T1000 (cell line): ENCODE measurements at regions not wholly inside any gene's neighbourhood (a gene's known extent, or its start where the extent isn't known, plus 50 kb on each side); places are given as distances from the start of the nearest gene placed in this dataset.
"Not testable (repeated sequence)": the region's sequence is repeated elsewhere in the genome, so short reads cannot be mapped to it uniquely, and the experiment has no call there.

ENCODE experiments used
- DNase-seq: peaks from one replicate; lab custom pipeline; 2025; ENCODE audit warnings: mixed read lengths; lab: John Stamatoyannopoulos, UW

DNA sequence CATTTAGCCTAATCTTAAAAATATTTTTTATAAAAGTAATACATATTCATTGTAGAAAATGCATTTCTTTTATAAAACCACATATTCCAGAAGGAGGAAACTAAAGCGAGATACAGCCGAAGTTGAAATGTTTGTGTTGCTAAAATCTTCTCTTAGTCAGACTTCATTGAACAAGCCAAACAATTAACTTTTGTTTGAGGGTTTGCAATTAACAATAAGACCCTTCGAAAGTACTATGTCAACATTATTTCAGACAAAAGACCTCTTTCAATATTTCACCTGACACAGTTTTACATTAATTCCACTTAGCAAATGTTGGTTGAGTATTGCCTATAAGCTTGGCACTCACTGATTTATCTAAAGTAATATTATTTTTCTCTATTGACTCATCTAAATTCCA, 354.0 kb upstream of the ADAMTS5 start:
- no peak for DNase-seq

GRCh38 chr21:27317601-27318000, 350.7 kb upstream of the ADAMTS5 start:
- not testable (repeated sequence) for DNase-seq

- DNase-seq, result no peak
Measured at GRCh38 chr21:27315373-27315772, 348.5 kb upstream of the ADAMTS5 start.

GRCh38 chr21:27314131-27314530, 347.2 kb upstream of the ADAMTS5 start:
- DNase-seq, result no peak

- DNase-seq, result no peak
Measured at GRCh38 chr21:27306791-27307775, 340.2 kb upstream of the ADAMTS5 start.

GRCh38 chr21:27306206-27306605, 339.3 kb upstream of the ADAMTS5 start:
- DNase-seq, result no peak

DNA sequence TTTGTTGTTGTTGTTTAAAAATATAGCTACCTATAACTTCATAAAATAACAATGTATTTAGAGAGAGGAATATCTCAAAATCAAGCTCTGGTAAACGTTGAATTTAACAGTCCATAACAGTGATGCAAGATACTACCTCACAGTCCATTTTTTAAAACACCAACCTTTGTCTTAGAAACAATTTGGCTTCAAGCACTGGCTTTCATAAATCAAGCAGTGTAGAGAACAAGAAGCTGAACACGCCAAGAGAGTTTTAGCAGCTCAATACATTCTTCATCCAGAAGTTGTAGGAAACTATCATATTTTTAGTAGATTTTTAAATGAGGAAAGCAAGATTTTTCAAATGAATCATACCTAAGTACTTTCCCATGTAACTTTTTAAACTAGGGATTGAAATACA, 334.3 kb upstream of the ADAMTS5 start:
- no peak for DNase-seq

DNA sequence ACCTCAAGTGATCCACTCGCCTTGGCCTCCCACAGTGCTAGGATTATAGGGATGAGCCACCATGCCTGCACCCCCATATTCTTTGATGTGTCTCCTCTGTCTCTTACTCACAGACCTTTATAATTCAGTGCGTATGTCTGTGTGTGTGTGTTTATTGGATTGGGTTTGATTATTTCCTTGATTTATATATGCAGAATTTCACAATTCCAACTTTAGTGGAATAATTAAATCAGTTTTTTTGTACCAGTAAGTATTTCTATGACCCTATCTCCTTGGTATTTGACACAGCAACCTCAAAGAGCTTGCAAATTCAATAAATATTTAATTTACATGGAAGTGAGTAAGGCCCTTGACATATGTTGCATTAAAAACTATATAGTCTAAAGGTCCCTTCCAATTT, 333.9 kb upstream of the ADAMTS5 start:
- DNase-seq, result no peak

- DNase-seq, result no peak
Measured at GRCh38 chr21:27298465-27298864, 331.6 kb upstream of the ADAMTS5 start.

DNA sequence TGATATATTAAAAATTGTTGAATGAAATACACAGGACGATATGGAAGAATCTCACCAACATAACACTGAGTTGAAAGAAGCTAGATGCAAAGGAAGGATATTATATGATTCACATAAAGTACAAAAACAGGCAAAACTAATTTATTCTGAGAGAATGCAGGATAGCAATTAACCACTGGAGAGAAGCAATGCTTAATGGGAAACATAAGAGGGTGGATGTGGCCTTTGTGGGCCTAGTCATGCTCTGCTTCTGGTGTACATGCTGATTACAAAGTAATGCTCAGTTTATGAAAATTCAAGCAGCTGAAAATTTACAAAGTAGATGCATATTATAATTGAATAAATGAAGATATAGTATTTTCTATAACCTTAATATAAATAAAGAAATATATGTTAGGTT, 326.4 kb upstream of the ADAMTS5 start:
- no peak for DNase-seq

- no peak for DNase-seq
Measured at GRCh38 chr21:27292783-27293182, 325.9 kb upstream of the ADAMTS5 start.

DNA sequence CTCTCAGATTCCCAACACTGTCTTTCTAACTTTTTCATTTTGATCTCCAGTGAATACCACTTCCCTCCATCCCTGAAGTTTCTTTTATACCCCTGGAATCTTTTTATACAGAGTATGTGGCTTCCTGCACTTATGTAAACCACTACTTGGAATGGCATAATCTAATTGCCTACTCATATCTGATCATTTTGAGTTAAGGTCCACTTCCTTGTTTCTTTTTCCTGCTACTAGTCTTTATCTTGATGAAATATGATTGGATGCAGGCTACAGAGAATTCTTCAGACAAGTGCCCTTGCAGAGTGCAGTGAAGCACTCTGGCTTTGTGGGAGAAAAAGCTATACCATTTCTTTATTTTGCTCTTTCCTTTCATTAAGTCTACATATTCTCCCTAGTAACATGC, 325.3 kb upstream of the ADAMTS5 start:
- no peak for DNase-seq

GRCh38 chr21:27291006-27291405, 324.1 kb upstream of the ADAMTS5 start:
- DNase-seq, result no peak

DNA sequence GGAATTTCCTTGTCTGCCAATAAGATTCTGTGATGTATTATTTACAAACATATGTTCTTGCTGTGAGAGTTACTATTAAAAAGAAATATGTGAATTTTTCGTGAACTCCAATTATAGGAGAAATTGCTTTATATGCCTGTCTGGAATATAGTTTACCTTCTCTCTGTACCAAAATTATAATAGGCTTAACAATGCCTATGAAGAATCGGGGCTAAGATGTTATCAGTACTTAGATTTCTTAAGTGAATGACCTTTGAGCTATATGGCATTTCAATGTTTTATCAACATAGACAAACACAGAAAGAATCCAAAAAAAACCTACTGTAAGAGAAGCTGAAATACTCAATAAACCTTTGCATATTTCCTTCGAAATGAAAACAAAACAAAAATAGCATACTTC, 323.1 kb upstream of the ADAMTS5 start:
- DNase-seq, result no peak

DNA sequence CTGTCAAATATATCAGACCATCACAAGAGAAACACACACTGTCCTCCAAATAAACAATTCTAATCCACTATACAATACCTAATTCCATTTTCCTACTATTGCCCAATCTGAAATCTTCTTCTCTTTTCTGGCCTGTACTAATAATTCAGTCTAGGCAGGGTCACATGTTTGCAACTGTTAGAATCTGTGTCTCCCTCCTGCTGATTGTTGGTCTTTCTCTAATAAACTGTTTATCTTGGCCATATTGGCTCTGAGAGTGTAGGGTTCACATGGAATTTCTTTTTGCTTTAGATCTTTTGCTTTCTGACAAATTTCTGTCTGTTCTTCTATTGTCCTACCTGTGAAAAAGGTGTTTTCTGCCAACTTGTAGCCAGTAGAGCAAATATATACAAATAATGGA, 319.9 kb upstream of the ADAMTS5 start:
- no peak for DNase-seq

DNA sequence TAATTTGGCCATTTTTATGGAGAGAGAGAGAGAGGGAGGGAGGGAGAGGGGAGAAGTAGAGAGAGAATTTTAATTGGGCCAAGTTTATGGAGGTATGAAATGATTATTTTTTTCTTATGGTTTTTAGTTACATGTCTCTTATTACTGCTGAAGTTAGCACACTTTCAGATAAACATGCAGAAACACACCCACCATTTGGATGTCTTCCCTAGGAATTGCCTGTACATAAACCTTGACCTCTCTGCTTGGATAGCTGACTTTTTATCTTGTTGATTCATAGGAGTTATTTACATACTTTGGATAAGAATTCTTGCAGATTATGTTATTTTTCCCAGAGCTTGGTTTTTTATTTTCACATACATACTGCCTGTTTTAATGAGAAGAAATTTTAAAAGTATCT, 310.2 kb upstream of the ADAMTS5 start:
- DNase-seq, result no peak

GRCh38 chr21:27275294-27275927, 308.5 kb upstream of the ADAMTS5 start:
- no peak for DNase-seq

GRCh38 chr21:27269644-27270043, 302.8 kb upstream of the ADAMTS5 start:
- DNase-seq, result peak; percentile 8

- DNase-seq, result no peak
Measured at GRCh38 chr21:27268290-27268689, 301.4 kb upstream of the ADAMTS5 start.

GRCh38 chr21:27265949-27266348, 299.1 kb upstream of the ADAMTS5 start:
- DNase-seq, result no peak

GRCh38 chr21:27265492-27265891, 298.6 kb upstream of the ADAMTS5 start:
- no peak for DNase-seq

- no peak for DNase-seq
Measured at GRCh38 chr21:27261676-27262075, 294.8 kb upstream of the ADAMTS5 start.

GRCh38 chr21:27260728-27261127, 293.8 kb upstream of the ADAMTS5 start:
- no peak for DNase-seq
